MM.1S (cell line): ENCODE measurements at regions not wholly inside any gene's neighbourhood (a gene's known extent, or its start where the extent isn't known, plus 50 kb on each side); places are given as distances from the start of the nearest gene placed in this dataset.

ENCODE experiments used
- DNase-seq: peaks from one replicate; pipeline ENCODE4 v3.0.0-alpha.2; 2015
- H2AFZ ChIP-seq: fragments of 300-600 bp; sonication (generic); 2 replicates; pipeline ENCODE4 v1.6.0; 2016; ENCODE audit warnings: antibody characterized with exemption, low read length
- H3F3A ChIP-seq: fragments of 300-600 bp; sonication (generic); 2 replicates; pipeline ENCODE4 v1.6.1; 2016; ENCODE audit warnings: mild to moderate bottlenecking, antibody characterized with exemption, low read length, moderate library complexity, mixed read lengths; ENCODE audit not compliant: insufficient read depth
- H3K27ac ChIP-seq: fragments of 300-600 bp; sonication (generic); 2 replicates; pipeline ENCODE4 v1.5.1; 2016; ENCODE audit warnings: mild to moderate bottlenecking, low read length
- H3K27me3 ChIP-seq: fragments of 300-600 bp; sonication (generic); replicated peaks from 2 replicates; pipeline ENCODE4 v1.6.0; 2016; ENCODE audit warnings: low read length; ENCODE audit not compliant: insufficient read depth
- H3K36me3 ChIP-seq: fragments of 300-600 bp; sonication (generic); replicated peaks from 2 replicates; pipeline ENCODE4 v1.6.1; 2016; ENCODE audit warnings: mild to moderate bottlenecking, low read length, mixed read lengths; ENCODE audit not compliant: insufficient read depth
- H3K4me1 ChIP-seq: fragments of 300-600 bp; sonication (generic); 2 replicates; pipeline ENCODE4 v1.6.1; 2016; ENCODE audit warnings: low read length, mixed read lengths
- H3K4me2 ChIP-seq: fragments of 300-600 bp; sonication (generic); 2 replicates; pipeline ENCODE4 v1.6.0; 2016; ENCODE audit warnings: low read depth, low read length
- H3K4me3 ChIP-seq: fragments of 300-600 bp; sonication (generic); 2 replicates; pipeline ENCODE4 v1.5.1; 2016; ENCODE audit warnings: low read length, mixed read lengths
- H3K79me2 ChIP-seq: fragments of 300-600 bp; sonication (generic); 2 replicates; pipeline ENCODE4 v1.6.1; 2016; ENCODE audit warnings: mixed run types, low read length, mixed read lengths
- H3K9ac ChIP-seq: fragments of 300-600 bp; sonication (generic); 2 replicates; pipeline ENCODE4 v1.6.1; 2016; ENCODE audit warnings: low read length, mixed read lengths
- H3K9me2 ChIP-seq: fragments of 300-600 bp; sonication (generic); replicated peaks from 2 replicates; pipeline ENCODE4 v1.6.1; 2016; ENCODE audit warnings: mild to moderate bottlenecking, low read length, mixed read lengths; ENCODE audit not compliant: insufficient read depth
- H3K9me3 ChIP-seq: fragments of 300-600 bp; sonication (generic); replicated peaks from 2 replicates; pipeline ENCODE4 v1.6.1; 2016; ENCODE audit warnings: mild to moderate bottlenecking, low read length, mixed read lengths; ENCODE audit not compliant: insufficient read depth
- H4K20me1 ChIP-seq: fragments of 300-600 bp; sonication (generic); 2 replicates; pipeline ENCODE4 v1.6.1; 2016; ENCODE audit warnings: mild to moderate bottlenecking, low read length, moderate library complexity, mixed read lengths; ENCODE audit not compliant: insufficient read depth
- CTCF ChIP-seq: fragments of 300-600 bp; sonication (generic); IDR thresholded peaks from 2 replicates; pipeline ENCODE4 v1.5.1; 2016; ENCODE audit warnings: antibody characterized with exemption, low read length, mixed read lengths
- EZH2 ChIP-seq: fragments of 300-600 bp; sonication (generic); optimal IDR thresholded peaks from 2 replicates; pipeline ENCODE3; 2017; ENCODE audit warnings: low read depth, mild to moderate bottlenecking, antibody characterized with exemption, low read length, mixed read lengths
- EZH2phosphoT487 ChIP-seq: fragments of 300-600 bp; sonication (generic); IDR thresholded peaks from 2 replicates; pipeline ENCODE4 v1.6.1; 2018; ENCODE audit warnings: antibody characterized with exemption, low read length

- Histone ChIP-seq H3K79me2 (no peaks in the 10 kb centered on the region), H3K36me3 (no peaks in the 10 kb centered on the region), H3K4me3 (no peak overlapping the region), H3K27me3 (no peaks in the 10 kb centered on the region), H3K4me1 (no peaks in the 10 kb centered on the region), H3K9me2 (no peaks in the 10 kb centered on the region), H3K4me2 (no peak overlapping the region), H4K20me1 (no peaks in the 10 kb centered on the region), H3K9ac (no peak overlapping the region), H3K9me3 (no peaks in the 10 kb centered on the region), H3F3A (no peaks in the 10 kb centered on the region), H2AFZ (no peak overlapping the region), H3K27ac (no peak overlapping the region)
- DNase-seq: no peak
- no peak for TF ChIP-seq EZH2phosphoT487
Observed at GRCh38 chr4:156015781-156016180, 62.1 kb upstream of the CTSO start.

GRCh38 chr4:156006192-156006591, 52.5 kb upstream of the CTSO start:
- H3K79me2 ChIP-seq: no peaks in the 10 kb centered on the region
- no peaks in the 10 kb centered on the region for H3K27me3 ChIP-seq
- no peaks in the 10 kb centered on the region for H3K36me3 ChIP-seq
- no peaks in the 10 kb centered on the region for H3F3A ChIP-seq
- DNase-seq: no peak
- H3K4me3 ChIP-seq: no peak overlapping the region
- no peak overlapping the region for H2AFZ ChIP-seq
- H3K9me3 ChIP-seq: no peaks in the 10 kb centered on the region
- no peak overlapping the region for H3K27ac ChIP-seq
- no peak overlapping the region for H3K9ac ChIP-seq
- H4K20me1 ChIP-seq: no peaks in the 10 kb centered on the region
- TF ChIP-seq EZH2 (no peak), CTCF (no peak), EZH2phosphoT487 (no peak)
- H3K9me2 ChIP-seq: no peaks in the 10 kb centered on the region
- H3K4me2 ChIP-seq: no peak overlapping the region
- no peaks in the 10 kb centered on the region for H3K4me1 ChIP-seq
